ENCODE measurements at regions not wholly inside any gene's neighbourhood (a gene's known extent, or its start where the extent isn't known, plus 50 kb on each side); places are given as distances from the start of the nearest gene placed in this dataset.
A peak's percentile ranks its signal among the peaks of the same experiment; 100 is the strongest.

- intact Hi-C loops (cut with DNase I; ENCODE audit: low total_unique reads): no loop called here
Observed at GRCh38 chr15:29970402-29970695, 112.4 kb upstream of the GOLGA8J start.

GRCh38 chr15:29969562-29970401 lies 113.0 kb upstream of the GOLGA8J start:
- no peaks in the 10 kb centered on the region for H3K4me1 ChIP-seq
- no peaks in the 10 kb centered on the region for H3K9me3 ChIP-seq
- no peak overlapping the region for H3K27ac ChIP-seq
- no peak for TF ChIP-seq CTCF (IDR thresholded peaks at IDR 0.05 in 4 of 5, conservative IDR thresholded peaks at IDR 0.05 in 1 of 5)
- no peak for TF ChIP-seq POLR2A (IDR thresholded peaks at IDR 0.05)
- intact Hi-C loops (cut with DNase I; ENCODE audit: low total_unique reads) (no loop called here), in situ Hi-C loops (cut with MboI; ENCODE audit: low sequenced_read_pairs in 4 of 4) (loop anchor here in 1 of 4 donors (10.0 kb wide), 1 partner anchor 65 kb away; no protein-coding TSS in a partner anchor)
- H3K4me3 ChIP-seq: no peak overlapping the region
- peaks cover 29 to 45% (median 39%) of the 10 kb centered on the region in 3 donors for H3K27me3 ChIP-seq
- DNase-seq: no peak
- no peaks in the 10 kb centered on the region for H3K36me3 ChIP-seq
- no peak for ATAC-seq

More at GRCh38 chr15:29970402-29970695, 112.4 kb upstream of the GOLGA8J start:
- Histone ChIP-seq H3K27me3 (peaks cover 29 to 45% (median 39%) of the 10 kb centered on the region in 3 donors), H3K4me3 (no peak overlapping the region), H3K4me1 (no peaks in the 10 kb centered on the region), H3K36me3 (no peaks in the 10 kb centered on the region), H3K9me3 (no peaks in the 10 kb centered on the region), H3K27ac (no peak overlapping the region)
- TF ChIP-seq CTCF (IDR thresholded peaks at IDR 0.05 in 4 of 5, conservative IDR thresholded peaks at IDR 0.05 in 1 of 5) (no peak), POLR2A (IDR thresholded peaks at IDR 0.05) (no peak)
- no peak for ATAC-seq
- no peak for DNase-seq
- in situ Hi-C loops (cut with MboI; ENCODE audit: low sequenced_read_pairs in 4 of 4): loop anchor here in 1 of 4 donors (10.0 kb wide), 1 partner anchor 64 kb away; no protein-coding TSS in a partner anchor

DNA sequence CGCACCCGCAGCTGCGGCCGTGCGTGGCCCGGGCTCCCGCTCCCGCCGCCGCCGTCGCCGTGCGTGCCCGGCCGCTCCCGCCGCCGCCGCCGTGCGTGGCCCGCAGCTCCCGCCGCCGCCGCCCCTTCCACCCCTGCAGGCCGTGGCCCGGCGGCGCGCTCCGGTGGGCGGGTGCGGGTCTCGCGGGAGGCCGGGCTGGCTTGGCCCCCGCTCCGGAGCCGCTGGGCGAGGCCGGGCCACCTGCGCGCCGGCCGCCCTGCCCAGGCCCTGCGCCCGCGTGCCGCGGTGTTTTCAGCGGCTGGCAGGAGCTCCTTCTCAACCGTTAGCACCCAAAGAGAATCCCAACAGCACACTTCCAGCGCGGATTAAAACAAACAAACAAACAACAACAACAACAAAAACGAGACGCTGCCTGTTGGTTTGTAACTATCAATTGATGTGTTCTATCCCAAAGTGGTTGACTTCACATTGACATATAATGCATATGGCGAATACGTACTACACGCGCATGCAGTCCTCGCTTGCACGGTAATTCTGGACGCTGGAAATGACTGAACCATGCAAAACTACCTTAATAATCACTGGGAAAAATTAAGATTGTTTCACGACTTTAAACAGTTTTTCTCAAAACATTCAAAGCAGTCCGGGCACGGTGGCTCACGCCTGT lies 113.7 kb upstream of the GOLGA8J start:
- in situ Hi-C loops (cut with MboI; ENCODE audit: low sequenced_read_pairs in 4 of 4): no loop called here
- no peaks in the 10 kb centered on the region for H3K36me3 ChIP-seq
- ATAC-seq: no peak

GRCh38 chr15:29968099-29968894 lies 114.5 kb upstream of the GOLGA8J start:
- DNase-seq (no peak), ATAC-seq (no peak)
- TF ChIP-seq POLR2A (IDR thresholded peaks at IDR 0.05): no peak
- no peak for TF ChIP-seq CTCF (IDR thresholded peaks at IDR 0.05 in 4 of 5, conservative IDR thresholded peaks at IDR 0.05 in 1 of 5)
- H3K9me3 ChIP-seq: no peaks in the 10 kb centered on the region
- H3K27me3 ChIP-seq: peaks cover 29 to 45% (median 39%) of the 10 kb centered on the region in 3 donors
- in situ Hi-C loops (cut with MboI; ENCODE audit: low sequenced_read_pairs in 4 of 4): no loop called here
- H3K36me3 ChIP-seq: no peaks in the 10 kb centered on the region
- H3K4me3 ChIP-seq: peak overlapping the region in 1 of 4 donors; percentile 20
- no peak overlapping the region for H3K27ac ChIP-seq
- intact Hi-C loops (cut with DNase I; ENCODE audit: low total_unique reads): no loop called here
- H3K4me1 ChIP-seq: no peaks in the 10 kb centered on the region

More for the DNA sequence above, 113.7 kb upstream of the GOLGA8J start:
- intact Hi-C loops (cut with DNase I; ENCODE audit: low total_unique reads): no loop called here
- Histone ChIP-seq H3K4me3 (no peak overlapping the region), H3K27ac (no peak overlapping the region), H3K27me3 (peaks cover 29 to 45% (median 39%) of the 10 kb centered on the region in 3 donors), H3K9me3 (no peaks in the 10 kb centered on the region), H3K4me1 (no peaks in the 10 kb centered on the region)
- DNase-seq: no peak
- TF ChIP-seq POLR2A (IDR thresholded peaks at IDR 0.05) (no peak), CTCF (IDR thresholded peaks at IDR 0.05 in 4 of 5, conservative IDR thresholded peaks at IDR 0.05 in 1 of 5) (no peak)
